H9 (cell line): ENCODE measurements at regions not wholly inside any gene's neighbourhood (a gene's known extent, or its start where the extent isn't known, plus 50 kb on each side); places are given as distances from the start of the nearest gene placed in this dataset.

Source experiments
- DNase-seq: peaks from one replicate; pipeline ENCODE4 v3.0.0-alpha.2; 2017
- H2AFZ ChIP-seq: one replicate; pipeline ENCODE4 v1.6.1; 2013; ENCODE audit warnings: mild to moderate bottlenecking, low read length, control low read depth, moderate library complexity
- H2AK5ac ChIP-seq: 2 replicates; pipeline ENCODE4 v1.6.1; 2013; ENCODE audit warnings: low read length, control low read depth, mixed read lengths; ENCODE audit not compliant: insufficient read length
- H2BK120ac ChIP-seq: one replicate; pipeline ENCODE4 v1.6.1; 2013; ENCODE audit warnings: low read depth, mild to moderate bottlenecking, low read length, control low read depth, inconsistent platforms; ENCODE audit not compliant: poor library complexity, severe bottlenecking
- H2BK12ac ChIP-seq: 2 replicates; pipeline ENCODE4 v1.6.1; 2013; ENCODE audit warnings: low read length, control low read depth, mixed read lengths, low read depth; ENCODE audit not compliant: insufficient read length
- H2BK15ac ChIP-seq: 2 replicates; pipeline ENCODE4 v1.6.1; 2013; ENCODE audit warnings: low read depth, low read length, control low read depth
- H2BK20ac ChIP-seq: one replicate; pipeline ENCODE4 v1.6.1; 2013; ENCODE audit warnings: low read depth, mild to moderate bottlenecking, low read length, control low read depth, inconsistent platforms; ENCODE audit not compliant: poor library complexity, severe bottlenecking
- H2BK5ac ChIP-seq: 2 replicates; pipeline ENCODE4 v1.6.1; 2013; ENCODE audit warnings: low read length, control low read depth, mixed read lengths; ENCODE audit not compliant: insufficient read length
- H3K14ac ChIP-seq: 2 replicates; pipeline ENCODE4 v1.6.1; 2013; ENCODE audit warnings: low read length, control low read depth; ENCODE audit not compliant: insufficient read depth
- H3K18ac ChIP-seq: 2 replicates; pipeline ENCODE4 v1.6.1; 2013; ENCODE audit warnings: low read depth, mild to moderate bottlenecking, mixed read lengths, low read length, control low read depth; ENCODE audit not compliant: insufficient read length
- H3K23ac ChIP-seq: 2 replicates; pipeline ENCODE4 v1.6.1; 2013; ENCODE audit warnings: low read length, control low read depth, mixed read lengths, low read depth; ENCODE audit not compliant: insufficient read length
- H3K23me2 ChIP-seq: 2 replicates; pipeline ENCODE4 v1.6.1; 2013; ENCODE audit warnings: low read depth, mild to moderate bottlenecking, mixed read lengths, low read length, control low read depth; ENCODE audit not compliant: insufficient read length, poor library complexity, severe bottlenecking
- H3K27ac ChIP-seq: 2 replicates; pipeline ENCODE4 v1.5.1; 2013; ENCODE audit warnings: low read length, control low read depth, mixed read lengths, low read depth; ENCODE audit not compliant: insufficient read length
- H3K27me3 ChIP-seq: 2 replicates; pipeline ENCODE4 v1.6.1; 2013; ENCODE audit warnings: low read length, control low read depth, inconsistent platforms; ENCODE audit not compliant: insufficient read depth
- H3K4ac ChIP-seq: 2 replicates; pipeline ENCODE4 v1.6.1; 2013; ENCODE audit warnings: low read depth, mild to moderate bottlenecking, control low read depth, inconsistent platforms, low read length, moderate library complexity
- H3K4me1 ChIP-seq: 2 replicates; pipeline ENCODE4 v1.6.1; 2013; ENCODE audit warnings: low read length, control low read depth, inconsistent platforms; ENCODE audit not compliant: insufficient read depth
- H3K4me2 ChIP-seq: 2 replicates; pipeline ENCODE4 v1.6.1; 2013; ENCODE audit warnings: low read length, control low read depth, mixed read lengths; ENCODE audit not compliant: insufficient read length, insufficient read depth
- H3K56ac ChIP-seq: 2 replicates; pipeline ENCODE4 v1.6.1; 2013; ENCODE audit warnings: low read depth, mild to moderate bottlenecking, mixed read lengths, low read length, control low read depth; ENCODE audit not compliant: insufficient read length
- H3K79me1 ChIP-seq: 2 replicates; pipeline ENCODE4 v1.6.1; 2013; ENCODE audit warnings: low read depth, mild to moderate bottlenecking, moderate library complexity, low read length, control low read depth, inconsistent platforms; ENCODE audit not compliant: insufficient read depth, poor library complexity, severe bottlenecking
- H3K79me2 ChIP-seq: 2 replicates; pipeline ENCODE4 v1.6.1; 2013; ENCODE audit warnings: low read length, control low read depth, inconsistent platforms; ENCODE audit not compliant: insufficient read depth
- H3K9ac ChIP-seq: 2 replicates; pipeline ENCODE4 v1.6.1; 2013; ENCODE audit warnings: low read length, control low read depth, mixed read lengths; ENCODE audit not compliant: insufficient read length; ENCODE audit errors: extremely low read depth
- H3K9me3 ChIP-seq: one replicate; pipeline ENCODE4 v1.6.1; 2013; ENCODE audit warnings: low read depth, low read length, inconsistent platforms; ENCODE audit not compliant: control insufficient read depth
- H3T11ph ChIP-seq: one replicate; pipeline ENCODE4 v1.6.1; 2013; ENCODE audit warnings: mild to moderate bottlenecking, low read length, control low read depth, inconsistent platforms
- H4K20me1 ChIP-seq: one replicate; pipeline ENCODE4 v1.6.1; 2013; ENCODE audit not compliant: control insufficient read depth, insufficient read length, insufficient read depth
- H4K5ac ChIP-seq: 2 replicates; pipeline ENCODE4 v1.6.1; 2013; ENCODE audit warnings: low read depth, mild to moderate bottlenecking, mixed read lengths, low read length, control low read depth; ENCODE audit not compliant: insufficient read length
- H4K8ac ChIP-seq: replicated peaks from 2 replicates; pipeline ENCODE4 v1.6.1; 2013; ENCODE audit warnings: low read length, control low read depth, mixed read lengths, low read depth; ENCODE audit not compliant: insufficient read length
- H4K91ac ChIP-seq: 2 replicates; pipeline ENCODE4 v1.6.1; 2013; ENCODE audit warnings: low read depth, mild to moderate bottlenecking, moderate library complexity, mixed read lengths, low read length, control low read depth; ENCODE audit not compliant: insufficient read length
- H3K27ac Mint-ChIP-seq, 3 experiments: 2 replicates in 2 of 3; 3 replicates in 1 of 3; pipeline ENCODE4 v1.8.0; 2020 to 2021; ENCODE audit warnings: mixed read lengths in 3 of 3, mild to moderate bottlenecking in 1 of 3, moderate library complexity in 1 of 3
- H3K27me3 Mint-ChIP-seq: 2 replicates; pipeline ENCODE4 v1.8.0; 2021; ENCODE audit warnings: low read depth, mild to moderate bottlenecking, moderate library complexity, mixed read lengths
- H3K36me3 Mint-ChIP-seq, 3 experiments: 2 replicates in 2 of 3; 3 replicates in 1 of 3; pipeline ENCODE4 v1.8.0; 2020 to 2021; ENCODE audit warnings: low read depth in 3 of 3, mixed read lengths in 3 of 3; ENCODE audit not compliant: insufficient read depth in 1 of 3
- H3K4me1 Mint-ChIP-seq, 2 experiments: 2 replicates each; pipeline ENCODE4 v1.8.0; 2020; ENCODE audit warnings: mixed read lengths in 2 of 2
- H3K4me3 Mint-ChIP-seq, 2 experiments: 2 replicates in 1 of 2; 3 replicates in 1 of 2; pipeline ENCODE4 v1.8.0; 2020 to 2021; ENCODE audit warnings: mild to moderate bottlenecking in 2 of 2, mixed read lengths in 2 of 2, moderate library complexity in 1 of 2
- H3K9me3 Mint-ChIP-seq, 2 experiments: 2 replicates in 1 of 2; 3 replicates in 1 of 2; pipeline ENCODE4 v1.8.0; 2020; ENCODE audit warnings: mild to moderate bottlenecking in 2 of 2, mixed read lengths in 2 of 2, moderate library complexity in 1 of 2
- WGBS: extraction: QIAGEN DNeasy Blood & Tissue Kit; methylation state at CpG from one replicate; pipeline ENCODE4 v1.1.7; 2013; ENCODE audit warnings: missing lambda C conversion rate, low lambda C conversion rate, mixed read lengths; ENCODE audit not compliant: insufficient read length; ENCODE audit errors: extremely low coverage; 5-methylcytosine and 5-hydroxymethylcytosine counted together
- TF ChIP-seq, protein P1 (sequence below): fragments of 200-600 bp; sonication (generic); conservative IDR thresholded peaks from 3 replicates; pipeline ENCODE4 v1.8.0; 2021; ENCODE audit warnings: antibody characterized with exemption, mild to moderate bottlenecking

DNA sequence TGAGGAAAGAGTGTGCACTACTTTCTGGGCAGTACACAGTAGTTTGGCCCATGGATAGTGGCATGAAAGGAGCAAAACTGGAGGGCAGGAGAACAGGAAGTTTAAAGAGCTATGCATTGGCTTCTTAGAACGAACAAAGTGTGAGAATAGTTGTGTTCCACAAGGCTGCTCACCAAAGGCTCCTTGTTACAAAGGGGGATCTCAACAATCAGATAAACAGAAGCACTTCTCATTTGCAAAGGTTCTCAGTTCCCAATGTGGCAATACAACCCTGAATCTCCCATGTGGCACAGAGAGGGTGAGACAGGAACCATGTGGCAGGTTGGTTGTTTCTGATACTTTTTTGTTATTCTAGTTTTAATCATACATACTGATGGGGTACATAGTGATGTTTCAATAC is 158.4 kb downstream of the CARTPT start:
- WGBS, result no CpG with 5 or more reads among the region's 1 CpG
- no peak overlapping the region for H2AFZ ChIP-seq
- DNase-seq, result no peak

More for the DNA sequence above, 158.4 kb downstream of the CARTPT start:
- Histone ChIP-seq H3K9me3 (no peaks in the 10 kb centered on the region), H3K56ac (no peak overlapping the region), H4K5ac (no peak overlapping the region), H3K23ac (no peak overlapping the region), H3K27ac (no peak overlapping the region), H3K27me3 (no peaks in the 10 kb centered on the region), H2BK12ac (no peak overlapping the region), H3K4me1 (no peaks in the 10 kb centered on the region), H3K14ac (no peak overlapping the region), H3K9ac (no peak overlapping the region), H3K4me2 (no peak overlapping the region), H2AK5ac (no peak overlapping the region), H2BK5ac (no peak overlapping the region), H2BK120ac (no peak overlapping the region), H2BK20ac (no peak overlapping the region), H2BK15ac (no peak overlapping the region), H4K8ac (no peak overlapping the region), H4K91ac (no peak overlapping the region), H3K79me1 (no peaks in the 10 kb centered on the region), H3K79me2 (no peaks in the 10 kb centered on the region), H3K18ac (no peak overlapping the region), H3T11ph (no peak overlapping the region), H4K20me1 (no peaks in the 10 kb centered on the region), H3K23me2 (no peaks in the 10 kb centered on the region), H3K4ac (no peak overlapping the region)
- Mint-ChIP-seq H3K4me1 (peaks cover 7 to 10% of the 10 kb centered on the region in 2 experiments; a peak in 2 of 4 replicates), H3K4me3 (no peak overlapping the region), H3K36me3 (peaks cover 0 to 3% (median 2%) of the 10 kb centered on the region in 3 experiments; a peak in 3 of 7 replicates), H3K27ac (no peak overlapping the region), H3K9me3 (peaks cover 0 to 2% of the 10 kb centered on the region in 2 experiments; a peak in 2 of 5 replicates), H3K27me3 (peaks cover 2% of the 10 kb centered on the region; the same call in 1 of the 2 replicates)
- TF ChIP-seq, protein P1, sequence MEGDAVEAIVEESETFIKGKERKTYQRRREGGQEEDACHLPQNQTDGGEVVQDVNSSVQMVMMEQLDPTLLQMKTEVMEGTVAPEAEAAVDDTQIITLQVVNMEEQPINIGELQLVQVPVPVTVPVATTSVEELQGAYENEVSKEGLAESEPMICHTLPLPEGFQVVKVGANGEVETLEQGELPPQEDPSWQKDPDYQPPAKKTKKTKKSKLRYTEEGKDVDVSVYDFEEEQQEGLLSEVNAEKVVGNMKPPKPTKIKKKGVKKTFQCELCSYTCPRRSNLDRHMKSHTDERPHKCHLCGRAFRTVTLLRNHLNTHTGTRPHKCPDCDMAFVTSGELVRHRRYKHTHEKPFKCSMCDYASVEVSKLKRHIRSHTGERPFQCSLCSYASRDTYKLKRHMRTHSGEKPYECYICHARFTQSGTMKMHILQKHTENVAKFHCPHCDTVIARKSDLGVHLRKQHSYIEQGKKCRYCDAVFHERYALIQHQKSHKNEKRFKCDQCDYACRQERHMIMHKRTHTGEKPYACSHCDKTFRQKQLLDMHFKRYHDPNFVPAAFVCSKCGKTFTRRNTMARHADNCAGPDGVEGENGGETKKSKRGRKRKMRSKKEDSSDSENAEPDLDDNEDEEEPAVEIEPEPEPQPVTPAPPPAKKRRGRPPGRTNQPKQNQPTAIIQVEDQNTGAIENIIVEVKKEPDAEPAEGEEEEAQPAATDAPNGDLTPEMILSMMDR, result no peak
